Lower leg skin (tissue), 4 donors: ENCODE measurements at regions not wholly inside any gene's neighbourhood (a gene's known extent, or its start where the extent isn't known, plus 50 kb on each side); places are given as distances from the start of the nearest gene placed in this dataset.

Experiments used
- DNase-seq, 2 donors: peaks; one replicate each; pipeline ENCODE4 v3.0.0-alpha.2; 2019; ENCODE audit warnings: low spot score in 2 of 2
- H3K4me3 ChIP-seq: fragments of 200-600 bp; sonication (generic); 2 replicates; pipeline ENCODE4 v1.5.1; 2017; ENCODE audit warnings: mild to moderate bottlenecking, low read depth; ENCODE audit not compliant: poor library complexity, severe bottlenecking
- POLR2A ChIP-seq, 2 donors: fragments of 450-650 bp; IDR thresholded peaks; one replicate each; pipeline ENCODE4 v1.6.1; 2016 to 2017; ENCODE audit warnings: antibody characterized with exemption in 2 of 2, mild to moderate bottlenecking in 1 of 2, moderate library complexity in 1 of 2
- WGBS, 2 donors: methylation state at CpG; one replicate each; pipeline ENCODE4 v1.1.5; 2018; 5-methylcytosine and 5-hydroxymethylcytosine counted together
- intact Hi-C: fragments of 100-400 bp; cut with DNase I; formaldehyde crosslinking; loops from one replicate; pipeline ENCODE4 v1.15.0; 2023; ENCODE audit warnings: low total_unique reads
- TF ChIP-seq, protein P1 (sequence below), 3 donors: fragments of 450-650 bp; IDR thresholded peaks; one replicate each; pipeline ENCODE4 v1.5.1; 2016; ENCODE audit warnings: antibody characterized with exemption in 3 of 3, mild to moderate bottlenecking in 3 of 3, moderate library complexity in 2 of 3

GRCh38 chr13:111036665-111037064, 78.4 kb upstream of the ARHGEF7 start:
- intact Hi-C loops: no loop called here
- 92 to 93% methylated on average over 7 of the region's 7 CpGs for WGBS, 2 donors
- H3K4me3 ChIP-seq: no peak overlapping the region
- DNase-seq: no peak
- TF ChIP-seq POLR2A (IDR thresholded peaks at IDR 0.05): no peak
- TF ChIP-seq, protein P1, sequence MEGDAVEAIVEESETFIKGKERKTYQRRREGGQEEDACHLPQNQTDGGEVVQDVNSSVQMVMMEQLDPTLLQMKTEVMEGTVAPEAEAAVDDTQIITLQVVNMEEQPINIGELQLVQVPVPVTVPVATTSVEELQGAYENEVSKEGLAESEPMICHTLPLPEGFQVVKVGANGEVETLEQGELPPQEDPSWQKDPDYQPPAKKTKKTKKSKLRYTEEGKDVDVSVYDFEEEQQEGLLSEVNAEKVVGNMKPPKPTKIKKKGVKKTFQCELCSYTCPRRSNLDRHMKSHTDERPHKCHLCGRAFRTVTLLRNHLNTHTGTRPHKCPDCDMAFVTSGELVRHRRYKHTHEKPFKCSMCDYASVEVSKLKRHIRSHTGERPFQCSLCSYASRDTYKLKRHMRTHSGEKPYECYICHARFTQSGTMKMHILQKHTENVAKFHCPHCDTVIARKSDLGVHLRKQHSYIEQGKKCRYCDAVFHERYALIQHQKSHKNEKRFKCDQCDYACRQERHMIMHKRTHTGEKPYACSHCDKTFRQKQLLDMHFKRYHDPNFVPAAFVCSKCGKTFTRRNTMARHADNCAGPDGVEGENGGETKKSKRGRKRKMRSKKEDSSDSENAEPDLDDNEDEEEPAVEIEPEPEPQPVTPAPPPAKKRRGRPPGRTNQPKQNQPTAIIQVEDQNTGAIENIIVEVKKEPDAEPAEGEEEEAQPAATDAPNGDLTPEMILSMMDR (IDR thresholded peaks at IDR 0.05): no peak

- DNase-seq: peak in 1 of 2 donors; percentile 42
- 80 to 81% methylated on average over 10 of the region's 10 CpGs for WGBS, 2 donors
- TF ChIP-seq POLR2A (IDR thresholded peaks at IDR 0.05): no peak
- TF ChIP-seq, protein P1 (IDR thresholded peaks at IDR 0.05): no peak
- intact Hi-C loops: no loop called here
- H3K4me3 ChIP-seq: no peak overlapping the region
Observed at GRCh38 chr13:111035861-111036260, 79.2 kb upstream of the ARHGEF7 start.

DNA sequence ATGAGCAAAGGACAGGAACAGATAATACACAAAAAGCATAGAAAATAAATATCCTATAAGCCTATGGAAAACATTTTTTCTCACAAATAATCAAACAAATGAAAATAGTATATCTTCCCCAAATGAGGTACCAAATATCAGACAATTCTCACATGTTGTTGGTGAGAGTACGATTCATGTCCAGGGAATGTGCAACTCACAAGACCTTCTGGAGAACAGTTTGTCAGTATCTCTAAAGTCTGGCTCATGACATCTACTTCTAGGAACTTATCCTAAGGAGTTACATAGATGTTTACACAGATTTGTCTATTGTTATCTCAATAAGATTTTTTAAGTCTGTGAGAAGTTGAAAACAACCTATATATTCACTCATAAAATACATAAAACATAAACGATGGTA, 80.3 kb upstream of the ARHGEF7 start:
- intact Hi-C loops: no loop called here

GRCh38 chr13:111033172-111034130, 81.7 kb upstream of the ARHGEF7 start:
- TF ChIP-seq POLR2A (IDR thresholded peaks at IDR 0.05): no peak
- TF ChIP-seq, protein P1 (IDR thresholded peaks at IDR 0.05): no peak
- WGBS, 2 donors: 61 to 68% methylated on average over 15 to 16 of the region's 16 CpGs
- no peak for DNase-seq
- no peak overlapping the region for H3K4me3 ChIP-seq
- intact Hi-C loops: no loop called here

More for the DNA sequence above, 80.3 kb upstream of the ARHGEF7 start:
- no peak for TF ChIP-seq POLR2A (IDR thresholded peaks at IDR 0.05)
- TF ChIP-seq, protein P1 (IDR thresholded peaks at IDR 0.05): no peak
- WGBS, 2 donors: 79 to 82% methylated on average over 2 of the region's 2 CpGs
- DNase-seq: no peak
- H3K4me3 ChIP-seq: no peak overlapping the region

DNA sequence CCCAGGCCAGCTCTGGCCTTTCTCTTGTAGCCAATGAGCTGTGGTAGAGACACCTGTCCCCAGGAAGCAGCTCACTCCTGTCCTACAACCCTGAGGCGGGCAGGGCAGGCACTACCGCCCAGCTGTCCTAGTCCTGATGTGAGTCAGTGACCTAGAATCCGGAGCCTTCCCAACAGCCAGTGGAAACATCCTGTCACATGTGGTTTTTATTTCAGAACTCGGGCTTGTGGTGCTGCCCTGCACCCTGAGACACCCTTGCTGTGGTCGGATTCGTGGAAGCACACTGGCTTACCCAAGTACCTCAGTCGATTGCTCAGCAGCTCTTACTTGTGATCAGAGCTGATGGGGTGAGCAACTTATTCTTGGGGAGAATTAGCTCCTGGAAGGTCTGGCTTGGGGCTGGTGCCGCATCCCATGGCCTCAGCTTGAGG, 83.6 kb upstream of the ARHGEF7 start:
- WGBS, 2 donors: 54% methylated on average over 8 of the region's 8 CpGs
- no peak for DNase-seq
- no peak for TF ChIP-seq POLR2A (IDR thresholded peaks at IDR 0.05)
- TF ChIP-seq, protein P1 (IDR thresholded peaks at IDR 0.05): no peak
- intact Hi-C loops: no loop called here
- H3K4me3 ChIP-seq: no peak overlapping the region
